HL-60 (cell line): ENCODE measurements at regions not wholly inside any gene's neighbourhood (a gene's known extent, or its start where the extent isn't known, plus 50 kb on each side); places are given as distances from the start of the nearest gene placed in this dataset.

ENCODE experiments used
- DNase-seq, 2 experiments: peaks; one replicate each; pipeline ENCODE4 v3.0.0-alpha.2; 2010 to 2020; ENCODE audit warnings: low read depth in 1 of 2, low spot score in 1 of 2
- H3K27ac ChIP-seq: fragments of 250-450 bp; sonication (Bioruptor Pico); replicated peaks from 2 replicates; pipeline ENCODE4 v1.5.1; 2020; ENCODE audit warnings: mild to moderate bottlenecking, moderate library complexity
- H3K27me3 ChIP-seq: fragments of 250-450 bp; sonication (Bioruptor Pico); 2 replicates; pipeline ENCODE4 v1.5.1; 2021; ENCODE audit warnings: mild to moderate bottlenecking, moderate library complexity; ENCODE audit not compliant: insufficient read depth, poor library complexity, severe bottlenecking
- H3K4me3 ChIP-seq: replicated peaks from 2 replicates; pipeline ENCODE4 v1.5.1; 2011; ENCODE audit warnings: mild to moderate bottlenecking, control low read depth, low read length; ENCODE audit not compliant: insufficient read depth
- GABPA ChIP-seq: IDR thresholded peaks from 2 replicates; pipeline ENCODE4 v1.6.1; 2012; ENCODE audit warnings: low read depth
- POLR2AphosphoS5 ChIP-seq: IDR thresholded peaks from 2 replicates; pipeline ENCODE4 v1.6.1; 2012; ENCODE audit warnings: low read depth
- SPI1 ChIP-seq: IDR thresholded peaks from 2 replicates; pipeline ENCODE4 v1.6.1; 2012; ENCODE audit warnings: low read depth, mild to moderate bottlenecking, borderline replicate concordance
- TF ChIP-seq, protein P1 (sequence below): IDR thresholded peaks from one replicate; pipeline ENCODE4 v1.5.1; 2011; ENCODE audit warnings: low read length, control low read depth, inconsistent platforms; ENCODE audit not compliant: insufficient read depth
- TF ChIP-seq, protein P2 (sequence below): IDR thresholded peaks from 2 replicates; pipeline ENCODE4 v1.6.1; 2012; ENCODE audit warnings: low read depth; ENCODE audit not compliant: insufficient replicate concordance

DNA sequence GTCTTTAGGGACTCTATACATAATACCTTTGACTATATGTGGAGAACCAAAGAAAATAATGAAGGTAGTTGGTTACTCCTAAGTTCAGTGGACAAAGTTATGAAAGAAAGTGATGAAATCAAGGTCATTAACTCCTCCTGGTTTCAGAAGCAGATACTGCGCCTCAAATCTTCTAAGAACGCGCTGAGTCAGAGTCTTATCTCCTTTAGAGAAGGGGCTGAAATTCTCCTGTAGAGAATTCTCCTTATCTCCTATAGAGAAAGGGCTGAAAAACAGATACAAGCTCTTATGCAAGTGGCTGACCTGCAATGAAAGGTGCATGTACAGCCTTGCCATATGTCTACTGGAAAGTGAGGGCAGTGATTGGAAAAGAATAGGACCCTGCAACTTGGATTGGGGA lies 824.2 kb downstream of the NSUN3 start:
- no peak overlapping the region for H3K4me3 ChIP-seq
- TF ChIP-seq SPI1: no peak
- no peak for TF ChIP-seq GABPA
- TF ChIP-seq, protein P1, sequence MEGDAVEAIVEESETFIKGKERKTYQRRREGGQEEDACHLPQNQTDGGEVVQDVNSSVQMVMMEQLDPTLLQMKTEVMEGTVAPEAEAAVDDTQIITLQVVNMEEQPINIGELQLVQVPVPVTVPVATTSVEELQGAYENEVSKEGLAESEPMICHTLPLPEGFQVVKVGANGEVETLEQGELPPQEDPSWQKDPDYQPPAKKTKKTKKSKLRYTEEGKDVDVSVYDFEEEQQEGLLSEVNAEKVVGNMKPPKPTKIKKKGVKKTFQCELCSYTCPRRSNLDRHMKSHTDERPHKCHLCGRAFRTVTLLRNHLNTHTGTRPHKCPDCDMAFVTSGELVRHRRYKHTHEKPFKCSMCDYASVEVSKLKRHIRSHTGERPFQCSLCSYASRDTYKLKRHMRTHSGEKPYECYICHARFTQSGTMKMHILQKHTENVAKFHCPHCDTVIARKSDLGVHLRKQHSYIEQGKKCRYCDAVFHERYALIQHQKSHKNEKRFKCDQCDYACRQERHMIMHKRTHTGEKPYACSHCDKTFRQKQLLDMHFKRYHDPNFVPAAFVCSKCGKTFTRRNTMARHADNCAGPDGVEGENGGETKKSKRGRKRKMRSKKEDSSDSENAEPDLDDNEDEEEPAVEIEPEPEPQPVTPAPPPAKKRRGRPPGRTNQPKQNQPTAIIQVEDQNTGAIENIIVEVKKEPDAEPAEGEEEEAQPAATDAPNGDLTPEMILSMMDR: no peak
- no peak for TF ChIP-seq POLR2AphosphoS5
- TF ChIP-seq, protein P2, sequence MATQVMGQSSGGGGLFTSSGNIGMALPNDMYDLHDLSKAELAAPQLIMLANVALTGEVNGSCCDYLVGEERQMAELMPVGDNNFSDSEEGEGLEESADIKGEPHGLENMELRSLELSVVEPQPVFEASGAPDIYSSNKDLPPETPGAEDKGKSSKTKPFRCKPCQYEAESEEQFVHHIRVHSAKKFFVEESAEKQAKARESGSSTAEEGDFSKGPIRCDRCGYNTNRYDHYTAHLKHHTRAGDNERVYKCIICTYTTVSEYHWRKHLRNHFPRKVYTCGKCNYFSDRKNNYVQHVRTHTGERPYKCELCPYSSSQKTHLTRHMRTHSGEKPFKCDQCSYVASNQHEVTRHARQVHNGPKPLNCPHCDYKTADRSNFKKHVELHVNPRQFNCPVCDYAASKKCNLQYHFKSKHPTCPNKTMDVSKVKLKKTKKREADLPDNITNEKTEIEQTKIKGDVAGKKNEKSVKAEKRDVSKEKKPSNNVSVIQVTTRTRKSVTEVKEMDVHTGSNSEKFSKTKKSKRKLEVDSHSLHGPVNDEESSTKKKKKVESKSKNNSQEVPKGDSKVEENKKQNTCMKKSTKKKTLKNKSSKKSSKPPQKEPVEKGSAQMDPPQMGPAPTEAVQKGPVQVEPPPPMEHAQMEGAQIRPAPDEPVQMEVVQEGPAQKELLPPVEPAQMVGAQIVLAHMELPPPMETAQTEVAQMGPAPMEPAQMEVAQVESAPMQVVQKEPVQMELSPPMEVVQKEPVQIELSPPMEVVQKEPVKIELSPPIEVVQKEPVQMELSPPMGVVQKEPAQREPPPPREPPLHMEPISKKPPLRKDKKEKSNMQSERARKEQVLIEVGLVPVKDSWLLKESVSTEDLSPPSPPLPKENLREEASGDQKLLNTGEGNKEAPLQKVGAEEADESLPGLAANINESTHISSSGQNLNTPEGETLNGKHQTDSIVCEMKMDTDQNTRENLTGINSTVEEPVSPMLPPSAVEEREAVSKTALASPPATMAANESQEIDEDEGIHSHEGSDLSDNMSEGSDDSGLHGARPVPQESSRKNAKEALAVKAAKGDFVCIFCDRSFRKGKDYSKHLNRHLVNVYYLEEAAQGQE: no peak
- no peak for DNase-seq
- no peaks in the 10 kb centered on the region for H3K27me3 ChIP-seq
- no peak overlapping the region for H3K27ac ChIP-seq

DNA sequence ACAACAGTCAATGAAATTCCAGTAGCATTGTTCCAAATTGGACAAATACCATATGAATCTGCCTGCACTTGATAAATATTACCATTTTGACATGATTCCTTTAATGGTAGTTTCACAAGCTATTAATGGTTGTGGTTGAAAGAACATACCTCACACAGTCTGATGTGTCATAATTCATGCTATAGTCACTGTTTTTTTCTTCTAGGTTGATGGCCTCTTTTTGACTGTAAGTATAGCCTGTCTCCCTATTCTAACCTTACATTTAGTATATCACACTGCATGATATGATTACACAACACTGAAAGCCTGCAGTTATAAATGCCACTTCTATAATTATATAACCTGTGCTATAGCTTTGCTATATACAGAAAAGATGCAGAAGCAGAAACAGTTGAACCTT lies 834.1 kb downstream of the NSUN3 start:
- no peak for TF ChIP-seq POLR2AphosphoS5
- TF ChIP-seq GABPA: no peak
- TF ChIP-seq, protein P1: no peak
- TF ChIP-seq, protein P2: no peak
- TF ChIP-seq SPI1: no peak
- no peaks in the 10 kb centered on the region for H3K27me3 ChIP-seq
- no peak for DNase-seq
- H3K4me3 ChIP-seq: no peak overlapping the region
- no peak overlapping the region for H3K27ac ChIP-seq

DNA sequence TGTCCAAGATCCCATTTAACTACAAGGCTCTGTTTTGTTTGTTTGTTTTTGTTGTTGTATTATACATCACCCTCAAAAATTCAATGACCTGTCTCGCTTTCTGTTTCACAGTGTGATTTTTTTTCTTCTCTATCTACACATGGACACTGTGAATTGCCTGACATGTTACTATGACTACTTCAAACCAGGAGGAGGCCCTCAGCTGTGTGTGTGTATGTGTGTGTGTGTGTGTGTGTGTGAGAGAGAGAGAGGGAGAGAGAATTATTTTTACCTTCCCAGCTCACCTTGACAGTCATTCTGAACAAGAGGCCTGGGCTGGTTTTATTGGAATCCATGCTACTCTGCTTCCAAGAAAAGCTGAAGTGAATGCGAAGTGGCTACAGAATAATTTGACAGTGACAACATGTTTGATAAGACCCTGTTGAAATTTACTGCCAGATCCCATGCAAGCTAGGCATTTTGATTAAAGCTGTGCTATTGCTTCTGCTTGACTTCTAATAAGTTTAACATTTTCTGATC lies 841.4 kb downstream of the NSUN3 start:
- no peak overlapping the region for H3K4me3 ChIP-seq
- no peaks in the 10 kb centered on the region for H3K27me3 ChIP-seq
- TF ChIP-seq, protein P2: no peak
- TF ChIP-seq, protein P1: no peak
- no peak for TF ChIP-seq POLR2AphosphoS5
- TF ChIP-seq SPI1: no peak
- TF ChIP-seq GABPA: no peak
- H3K27ac ChIP-seq: no peak overlapping the region
- DNase-seq: no peak
